Neuronal stem cell (in vitro differentiated cells): ENCODE measurements at regions not wholly inside any gene's neighbourhood (a gene's known extent, or its start where the extent isn't known, plus 50 kb on each side); places are given as distances from the start of the nearest gene placed in this dataset.
"Not testable (repeated sequence)": the region's sequence is repeated elsewhere in the genome, so short reads cannot be mapped to it uniquely, and the experiment has no call there.

Source experiments
- DNase-seq: peaks from one replicate; pipeline ENCODE4 v3.0.0-alpha.2; 2013; ENCODE audit warnings: low spot score
- H2AFZ ChIP-seq: one replicate; pipeline ENCODE4 v1.6.1; 2013; ENCODE audit warnings: mild to moderate bottlenecking, low read length, inconsistent platforms
- H2AK5ac ChIP-seq: 2 replicates; pipeline ENCODE4 v1.6.1; 2013; ENCODE audit warnings: low read depth, mild to moderate bottlenecking, inconsistent platforms, low read length, moderate library complexity, mixed read lengths
- H2BK120ac ChIP-seq: 2 replicates; pipeline ENCODE4 v1.6.1; 2013; ENCODE audit warnings: low read depth, mild to moderate bottlenecking, inconsistent platforms, low read length, moderate library complexity, mixed read lengths
- H2BK12ac ChIP-seq: one replicate; pipeline ENCODE4 v1.6.1; 2013; ENCODE audit warnings: low read length, inconsistent platforms
- H2BK15ac ChIP-seq: 2 replicates; pipeline ENCODE4 v1.6.1; 2013; ENCODE audit warnings: mild to moderate bottlenecking, low read length, inconsistent platforms, mixed read lengths
- H2BK5ac ChIP-seq: one replicate; pipeline ENCODE4 v1.6.1; 2013; ENCODE audit warnings: inconsistent platforms, mild to moderate bottlenecking, low read length, moderate library complexity
- H3K14ac ChIP-seq: one replicate; pipeline ENCODE4 v1.6.1; 2013; ENCODE audit warnings: low read length, inconsistent platforms
- H3K18ac ChIP-seq: 2 replicates; pipeline ENCODE4 v1.6.1; 2013; ENCODE audit warnings: low read length, inconsistent platforms
- H3K23ac ChIP-seq: 2 replicates; pipeline ENCODE4 v1.6.1; 2013; ENCODE audit warnings: low read depth, mild to moderate bottlenecking, mixed read lengths, low read length, inconsistent platforms; ENCODE audit not compliant: poor library complexity
- H3K27ac ChIP-seq: replicated peaks from 3 replicates; pipeline ENCODE4 v1.5.1; 2013; ENCODE audit warnings: low read length, inconsistent platforms
- H3K27me3 ChIP-seq, 3 experiments: 2 replicates each; pipeline ENCODE4 v1.6.1; 2013; ENCODE audit warnings: low read length in 3 of 3, mild to moderate bottlenecking in 2 of 3, inconsistent platforms in 1 of 3, low read depth in 1 of 3, mixed read lengths in 1 of 3, moderate library complexity in 1 of 3; ENCODE audit not compliant: control insufficient read depth in 3 of 3, insufficient read depth in 3 of 3
- H3K36me3 ChIP-seq, 2 donors: replicated peaks in 1 of 2; 2 replicates each; pipeline ENCODE4 v1.6.1; 2013; ENCODE audit warnings: low read length in 2 of 2; ENCODE audit not compliant: control insufficient read depth in 2 of 2, insufficient read depth in 2 of 2
- H3K4ac ChIP-seq: 2 replicates; pipeline ENCODE4 v1.6.1; 2013; ENCODE audit warnings: inconsistent platforms, mild to moderate bottlenecking, low read length, moderate library complexity
- H3K4me1 ChIP-seq, 2 donors: 1 replicate in 1 of 2; 2 replicates in 1 of 2; pipeline ENCODE4 v1.6.1; 2013; ENCODE audit warnings: low read length in 2 of 2, low read depth in 1 of 2; ENCODE audit not compliant: control insufficient read depth in 2 of 2, insufficient read depth in 1 of 2
- H3K4me2 ChIP-seq: one replicate; pipeline ENCODE4 v1.6.1; 2013; ENCODE audit warnings: mild to moderate bottlenecking, low read length, inconsistent platforms; ENCODE audit not compliant: insufficient read depth, poor library complexity, severe bottlenecking
- H3K4me3 ChIP-seq, 2 donors: 2 replicates each; pipeline ENCODE4 v1.5.1; 2013; ENCODE audit warnings: low read length in 2 of 2, mild to moderate bottlenecking in 2 of 2, inconsistent platforms in 1 of 2, moderate library complexity in 1 of 2
- H3K79me1 ChIP-seq: one replicate; pipeline ENCODE4 v1.6.1; 2013; ENCODE audit warnings: low read depth, mild to moderate bottlenecking, inconsistent platforms, low read length, moderate library complexity
- H3K9ac ChIP-seq: one replicate; pipeline ENCODE4 v1.6.1; 2013; ENCODE audit warnings: mild to moderate bottlenecking, low read depth, low read length, inconsistent platforms; ENCODE audit not compliant: poor library complexity
- H3K9me3 ChIP-seq, 2 donors: replicated peaks in 1 of 2; 2 replicates each; pipeline versions ENCODE3 to v1.6.1; 2013; ENCODE audit warnings: low read length in 2 of 2, mild to moderate bottlenecking in 2 of 2, inconsistent platforms in 1 of 2, low read depth in 1 of 2, mixed read lengths in 1 of 2, moderate library complexity in 1 of 2; ENCODE audit not compliant: control insufficient read depth in 2 of 2, insufficient read depth in 1 of 2
- H4K8ac ChIP-seq: one replicate; pipeline ENCODE4 v1.6.1; 2013; ENCODE audit warnings: low read depth, mild to moderate bottlenecking, inconsistent platforms, low read length, moderate library complexity
- H4K91ac ChIP-seq: one replicate; pipeline ENCODE4 v1.6.1; 2013; ENCODE audit warnings: low read length, low read depth, mild to moderate bottlenecking, inconsistent platforms; ENCODE audit not compliant: poor library complexity
- WGBS, 2 donors: extraction: QIAGEN DNeasy Blood & Tissue Kit; methylation state at CpG; one replicate each; pipeline ENCODE4 v1.1.7; 2013; ENCODE audit warnings: missing lambda C conversion rate in 2 of 2, mixed read lengths in 1 of 2; ENCODE audit not compliant: insufficient read length in 2 of 2, insufficient replicate concordance in 1 of 2; ENCODE audit errors: extremely low coverage in 2 of 2; 5-methylcytosine and 5-hydroxymethylcytosine counted together

GRCh38 chr4:9707936-9708335 lies 73.5 kb upstream of the DRD5 start:
- H4K91ac ChIP-seq, H2AFZ ChIP-seq, H2BK5ac ChIP-seq, H2BK120ac ChIP-seq, H4K8ac ChIP-seq, H2BK15ac ChIP-seq, H3K27me3 ChIP-seq, H3K23ac ChIP-seq, H3K18ac ChIP-seq, H3K4ac ChIP-seq, H3K9me3 ChIP-seq, DNase-seq, H3K4me2 ChIP-seq, H3K36me3 ChIP-seq, H2BK12ac ChIP-seq, H3K9ac ChIP-seq, H3K27ac ChIP-seq, H3K4me3 ChIP-seq, H3K14ac ChIP-seq, H2AK5ac ChIP-seq, H3K79me1 ChIP-seq, H3K4me1 ChIP-seq: not testable (repeated sequence)
- WGBS, 2 donors: no CpG with 5 or more reads among the region's 15 CpGs

- WGBS, 2 donors: no CpG with 5 or more reads among the region's 11 CpGs
- no peaks in the 10 kb centered on the region for H3K36me3 ChIP-seq
These were observed 71.7 kb upstream of the DRD5 start for GRCh38 chr4:9709724-9710123.

GRCh38 chr4:9715271-9715670 lies 66.2 kb upstream of the DRD5 start:
- H2AK5ac ChIP-seq, H3K4ac ChIP-seq, H2BK12ac ChIP-seq, DNase-seq, H2AFZ ChIP-seq, H3K9ac ChIP-seq, H3K4me1 ChIP-seq, H3K27me3 ChIP-seq, H2BK5ac ChIP-seq, H4K91ac ChIP-seq, H4K8ac ChIP-seq, H3K79me1 ChIP-seq, H3K18ac ChIP-seq, H3K23ac ChIP-seq, H2BK120ac ChIP-seq, H3K14ac ChIP-seq, H2BK15ac ChIP-seq, H3K4me2 ChIP-seq, H3K36me3 ChIP-seq, H3K4me3 ChIP-seq, H3K9me3 ChIP-seq, H3K27ac ChIP-seq: not testable (repeated sequence)
- WGBS, 2 donors: no CpG with 5 or more reads among the region's 2 CpGs

More at GRCh38 chr4:9709724-9710123, 71.7 kb upstream of the DRD5 start:
- H2BK120ac ChIP-seq: no peak overlapping the region
- no peak overlapping the region for H4K91ac ChIP-seq
- H3K27me3 ChIP-seq: no peaks in the 10 kb centered on the region
- H3K23ac ChIP-seq: no peak overlapping the region
- H4K8ac ChIP-seq: peak overlapping the region; percentile 72
- no peak overlapping the region for H3K27ac ChIP-seq
- DNase-seq: no peak
- no peak overlapping the region for H2BK15ac ChIP-seq
- H2BK5ac ChIP-seq: no peak overlapping the region
- H3K4ac ChIP-seq: no peak overlapping the region
- H3K9me3 ChIP-seq: no peaks in the 10 kb centered on the region
- H3K4me1 ChIP-seq: no peaks in the 10 kb centered on the region
- H3K18ac ChIP-seq: no peak overlapping the region
- no peak overlapping the region for H2AK5ac ChIP-seq
- H3K79me1 ChIP-seq: no peaks in the 10 kb centered on the region
- H3K14ac ChIP-seq: no peak overlapping the region
- H2AFZ ChIP-seq: no peak overlapping the region
- H3K4me2 ChIP-seq: no peak overlapping the region
- no peak overlapping the region for H3K9ac ChIP-seq
- no peak overlapping the region for H2BK12ac ChIP-seq
- no peak overlapping the region for H3K4me3 ChIP-seq

GRCh38 chr4:9716093-9716492 lies 65.3 kb upstream of the DRD5 start:
- no peak overlapping the region for H3K18ac ChIP-seq
- H3K4ac ChIP-seq: no peak overlapping the region
- H2AK5ac ChIP-seq: no peak overlapping the region
- H3K27ac ChIP-seq: no peak overlapping the region
- no peak overlapping the region for H3K23ac ChIP-seq
- no peaks in the 10 kb centered on the region for H3K27me3 ChIP-seq
- no peak overlapping the region for H2BK5ac ChIP-seq
- no peak overlapping the region for H4K91ac ChIP-seq
- H3K4me2 ChIP-seq: no peak overlapping the region
- no peak overlapping the region for H2BK120ac ChIP-seq
- H3K79me1 ChIP-seq: no peaks in the 10 kb centered on the region
- no peaks in the 10 kb centered on the region for H3K4me1 ChIP-seq
- no peak overlapping the region for H3K14ac ChIP-seq
- H2BK15ac ChIP-seq: no peak overlapping the region
- H2BK12ac ChIP-seq: no peak overlapping the region
- H4K8ac ChIP-seq: no peak overlapping the region
- H3K36me3 ChIP-seq: no peaks in the 10 kb centered on the region
- H2AFZ ChIP-seq: no peak overlapping the region
- no peaks in the 10 kb centered on the region for H3K9me3 ChIP-seq
- DNase-seq: no peak
- no peak overlapping the region for H3K4me3 ChIP-seq
- H3K9ac ChIP-seq: no peak overlapping the region
- no CpG with 5 or more reads among the region's 3 CpGs for WGBS, 2 donors
